ENCODE measurements at regions not wholly inside any gene's neighbourhood (a gene's known extent, or its start where the extent isn't known, plus 50 kb on each side); places are given as distances from the start of the nearest gene placed in this dataset.
A peak's percentile ranks its signal among the peaks of the same experiment; 100 is the strongest.
"Not testable (repeated sequence)": the region's sequence is repeated elsewhere in the genome, so short reads cannot be mapped to it uniquely, and the experiment has no call there.

DNA sequence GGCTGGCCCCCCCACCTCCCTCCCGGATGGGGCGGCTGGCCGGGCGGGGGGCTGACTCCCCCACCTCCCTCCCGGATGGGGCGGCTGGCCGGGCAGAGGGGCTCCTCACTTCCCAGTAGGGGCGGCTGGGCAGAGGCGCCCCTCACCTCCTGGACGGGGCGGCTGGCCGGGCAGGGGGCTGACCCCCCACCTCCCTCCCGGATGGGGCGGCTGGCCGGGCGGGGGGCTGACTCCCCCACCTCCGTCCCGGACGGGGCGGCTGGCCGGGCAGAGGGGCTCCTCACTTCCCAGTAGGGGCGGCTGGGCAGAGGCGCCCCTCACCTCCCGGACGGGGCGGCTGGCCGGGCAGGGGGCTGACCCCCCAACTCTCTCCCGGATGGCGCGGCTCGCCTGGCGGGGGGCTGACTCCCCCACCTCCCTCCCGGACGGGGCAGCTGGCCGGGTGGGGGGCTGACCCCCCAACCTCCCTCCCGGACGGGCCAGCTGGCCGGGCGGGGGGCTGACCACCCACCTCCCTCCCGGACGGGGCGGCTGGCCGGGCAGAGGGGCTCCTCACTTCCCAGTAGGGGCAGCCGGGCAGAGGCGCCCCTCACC is 194.1 kb upstream of the GRIA1 start:
- DNase-seq = not testable (repeated sequence)

GRCh38 chr5:153299891-153300290 is 190.6 kb upstream of the GRIA1 start:
- DNase-seq = no peak

- no peak for DNase-seq
Measured at GRCh38 chr5:153308282-153308681, 182.2 kb upstream of the GRIA1 start.

DNA sequence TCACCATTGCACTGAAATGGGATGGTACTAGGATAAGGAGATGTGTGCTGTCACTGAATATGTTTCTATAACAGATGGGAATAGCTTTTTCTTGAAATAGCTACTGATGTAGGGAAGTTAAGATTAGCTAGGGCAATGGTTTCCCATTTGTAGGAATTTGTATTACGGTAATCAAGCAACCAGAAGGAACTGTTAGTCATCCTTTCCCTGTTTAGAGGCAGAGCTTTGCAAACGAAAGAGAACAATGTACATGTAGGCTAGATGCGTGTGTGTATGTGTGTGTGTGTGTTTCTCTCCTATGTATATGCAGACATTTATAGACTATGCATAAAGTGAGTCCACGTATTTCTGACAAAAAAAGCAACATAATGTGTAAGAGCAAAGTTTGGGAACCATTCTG is 171.9 kb upstream of the GRIA1 start:
- DNase-seq = no peak

DNA sequence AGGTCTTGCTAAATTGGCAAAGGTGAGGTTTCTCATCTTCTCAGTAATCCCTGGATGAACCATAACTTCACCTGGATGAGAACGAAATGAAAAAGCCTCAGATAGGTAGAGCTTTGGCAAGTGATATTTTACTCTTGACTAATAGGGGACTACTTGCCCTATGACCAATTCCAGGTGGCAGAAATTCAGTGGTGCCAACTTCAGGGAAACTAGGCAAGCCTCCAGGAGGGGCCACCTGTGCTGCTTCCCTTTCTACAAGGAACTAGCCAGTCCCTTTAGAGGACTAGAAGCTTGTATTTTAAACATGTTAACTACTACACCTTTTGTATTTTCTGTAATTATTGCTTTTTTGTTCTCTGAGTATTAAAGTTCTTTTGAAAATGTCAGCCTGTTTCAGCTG is 169.0 kb upstream of the GRIA1 start:
- DNase-seq = no peak

GRCh38 chr5:153340139-153340538 is 150.3 kb upstream of the GRIA1 start:
- DNase-seq = no peak

- DNase-seq = no peak
Measured at GRCh38 chr5:153340738-153341137, 149.7 kb upstream of the GRIA1 start.

DNA sequence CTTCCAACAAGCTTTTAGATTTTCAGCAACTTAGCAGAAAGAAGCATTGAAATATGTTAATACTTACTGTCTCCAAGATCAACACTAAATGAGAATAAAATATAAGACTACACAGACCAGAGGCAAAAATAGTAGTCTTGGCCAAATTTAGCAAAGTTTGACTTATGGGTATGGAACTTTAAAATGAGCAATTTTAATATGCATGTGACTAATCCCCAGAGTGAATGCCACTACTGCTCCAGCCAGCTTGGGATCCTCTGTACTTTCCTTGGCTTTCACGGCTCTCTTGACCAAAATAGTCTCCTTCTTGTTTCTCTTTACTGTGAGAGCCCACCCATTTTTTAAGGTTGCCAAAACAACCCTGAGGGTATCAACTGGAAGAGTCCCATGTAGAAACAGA is 148.0 kb upstream of the GRIA1 start:
- no peak for DNase-seq

- DNase-seq = no peak
Measured at GRCh38 chr5:153347611-153348010, 142.9 kb upstream of the GRIA1 start.

GRCh38 chr5:153350175-153350883 is 140.1 kb upstream of the GRIA1 start:
- no peak for DNase-seq

DNA sequence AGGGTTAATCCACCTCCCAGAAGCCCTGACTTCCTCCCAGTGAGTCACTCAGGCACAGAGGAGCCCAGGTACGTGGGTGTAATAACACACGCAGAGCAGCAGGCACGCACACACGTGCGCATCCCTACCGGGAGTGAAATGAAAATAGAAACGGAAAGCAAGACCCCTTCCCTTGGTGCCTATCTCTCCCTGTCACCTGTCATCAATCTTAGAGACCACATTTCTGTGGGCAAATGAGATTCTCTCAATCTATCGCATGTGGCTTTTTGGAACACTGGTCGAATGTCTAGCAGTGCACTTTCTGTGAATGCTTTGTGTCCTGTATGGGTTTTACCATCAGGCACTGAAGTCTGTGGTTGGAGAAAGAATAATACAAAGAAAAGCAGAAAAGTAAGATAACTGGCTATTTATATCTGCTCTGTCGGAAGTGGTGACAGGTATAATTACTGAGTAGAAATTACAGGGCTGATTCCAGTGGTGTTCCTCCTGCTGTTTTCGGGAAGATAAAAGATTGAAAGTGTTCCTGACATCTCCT is 137.7 kb upstream of the GRIA1 start:
- no peak for DNase-seq

DNA sequence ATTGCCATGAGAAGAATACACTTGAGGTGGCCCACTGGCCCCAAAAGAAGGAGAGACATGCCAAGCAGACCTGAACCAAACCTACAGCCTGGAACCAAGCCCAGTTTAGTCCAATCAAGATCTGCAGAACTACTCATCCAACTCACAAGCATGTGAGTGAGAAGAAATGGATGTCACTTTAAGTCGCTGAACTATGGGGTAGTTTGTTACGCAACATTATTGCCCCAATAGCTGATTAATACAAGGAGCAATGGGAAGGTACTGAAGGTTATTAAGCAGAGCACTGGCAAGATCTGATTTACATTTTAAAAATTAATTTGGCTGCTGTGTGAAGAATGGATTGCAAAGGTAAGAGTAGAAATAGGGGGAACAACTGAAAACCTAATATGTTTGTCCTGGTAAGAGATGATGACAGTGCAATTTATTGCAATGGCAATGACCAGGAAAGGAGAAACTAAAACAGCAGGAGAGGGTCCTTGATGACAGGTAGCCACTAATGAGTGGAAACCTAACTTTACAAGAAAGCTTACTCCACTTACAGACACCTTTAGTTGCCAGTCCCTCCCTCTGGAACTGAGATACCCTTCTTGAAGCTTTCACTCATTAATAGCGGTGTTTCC is 132.9 kb upstream of the GRIA1 start:
- DNase-seq = no peak

DNA sequence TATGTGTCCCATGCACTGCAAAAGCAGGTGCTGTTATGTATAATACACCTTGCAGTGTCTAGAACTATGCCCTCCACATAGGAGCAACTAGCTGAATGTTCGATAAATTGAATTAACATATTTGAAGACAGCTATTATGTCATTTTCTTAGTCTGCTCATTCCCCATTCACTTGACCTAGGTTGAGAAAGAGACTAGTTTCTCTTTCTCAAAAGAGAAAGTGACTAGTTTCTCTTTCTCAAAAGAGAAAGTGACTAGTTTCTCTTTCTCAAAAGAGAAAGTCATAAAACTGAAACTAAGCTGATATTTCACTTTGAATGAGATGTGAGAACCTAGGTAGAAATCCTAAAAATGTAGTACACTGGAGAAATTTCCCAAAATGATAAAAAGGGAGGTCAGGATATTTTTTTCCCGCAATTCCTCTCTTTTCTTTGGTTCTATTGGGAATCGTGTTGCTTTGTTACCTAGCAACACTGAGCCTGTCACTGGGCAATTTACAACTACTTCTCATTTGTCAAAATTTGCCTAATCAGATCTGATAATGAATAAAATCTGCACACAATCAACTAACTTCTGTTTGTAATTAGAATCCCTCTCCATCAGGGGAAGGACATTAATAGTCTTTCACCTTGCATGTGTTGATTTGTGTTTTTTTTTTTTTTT is 132.0 kb upstream of the GRIA1 start:
- DNase-seq = no peak

- DNase-seq = no peak
Measured at GRCh38 chr5:153360860-153361259, 129.6 kb upstream of the GRIA1 start.

DNA sequence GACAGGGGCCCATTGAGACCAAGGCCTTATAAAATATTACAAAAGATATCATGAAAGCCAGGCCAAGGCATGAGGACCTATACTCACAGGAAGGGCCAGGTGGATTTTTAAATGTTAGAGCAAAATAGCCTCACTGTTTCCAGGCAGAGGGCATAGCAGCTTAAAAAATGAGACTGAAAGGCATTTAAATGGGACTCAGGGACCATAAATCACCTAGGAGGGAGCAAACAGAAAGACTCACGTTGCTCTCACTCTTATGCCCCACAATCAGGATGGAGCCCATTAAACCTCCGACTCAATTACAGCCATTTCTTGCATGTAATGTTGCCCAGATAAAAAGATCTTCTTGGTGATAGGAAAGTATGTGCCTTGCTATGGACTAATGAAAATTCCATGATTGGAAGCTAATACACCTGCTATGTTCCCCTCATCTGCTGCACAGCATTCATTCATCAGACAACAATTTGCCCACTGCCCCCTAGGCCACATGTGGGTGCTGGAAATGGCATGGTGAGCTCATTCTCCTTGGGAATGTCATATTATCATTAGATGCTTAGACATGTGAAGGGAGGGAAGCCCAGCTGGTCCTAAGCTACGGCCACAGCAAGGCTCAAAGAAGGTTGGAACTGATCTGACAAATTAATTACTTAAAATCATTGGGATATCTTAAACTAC is 128.6 kb upstream of the GRIA1 start:
- DNase-seq = no peak

DNA sequence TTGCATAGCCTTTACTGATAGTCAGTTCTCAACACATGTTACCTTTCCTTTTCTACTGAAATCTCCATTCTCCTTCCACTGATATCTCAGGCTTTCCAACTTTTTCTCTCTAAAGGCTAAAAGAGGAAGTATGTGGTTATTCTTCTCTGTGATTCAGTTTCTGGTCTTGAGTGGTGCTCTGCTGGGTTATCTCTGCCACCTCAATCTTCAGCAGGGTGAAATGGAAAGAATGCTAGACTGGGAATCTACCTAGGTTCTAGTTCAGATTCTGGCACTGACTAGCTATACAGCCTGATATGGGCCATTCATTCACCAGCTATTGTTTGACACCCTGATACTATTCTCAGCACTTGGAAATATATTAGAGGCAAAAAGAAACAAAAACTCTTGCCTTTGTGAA is 124.9 kb upstream of the GRIA1 start:
- no peak for DNase-seq

- no peak for DNase-seq
Measured at GRCh38 chr5:153367466-153367865, 123.0 kb upstream of the GRIA1 start.

DNA sequence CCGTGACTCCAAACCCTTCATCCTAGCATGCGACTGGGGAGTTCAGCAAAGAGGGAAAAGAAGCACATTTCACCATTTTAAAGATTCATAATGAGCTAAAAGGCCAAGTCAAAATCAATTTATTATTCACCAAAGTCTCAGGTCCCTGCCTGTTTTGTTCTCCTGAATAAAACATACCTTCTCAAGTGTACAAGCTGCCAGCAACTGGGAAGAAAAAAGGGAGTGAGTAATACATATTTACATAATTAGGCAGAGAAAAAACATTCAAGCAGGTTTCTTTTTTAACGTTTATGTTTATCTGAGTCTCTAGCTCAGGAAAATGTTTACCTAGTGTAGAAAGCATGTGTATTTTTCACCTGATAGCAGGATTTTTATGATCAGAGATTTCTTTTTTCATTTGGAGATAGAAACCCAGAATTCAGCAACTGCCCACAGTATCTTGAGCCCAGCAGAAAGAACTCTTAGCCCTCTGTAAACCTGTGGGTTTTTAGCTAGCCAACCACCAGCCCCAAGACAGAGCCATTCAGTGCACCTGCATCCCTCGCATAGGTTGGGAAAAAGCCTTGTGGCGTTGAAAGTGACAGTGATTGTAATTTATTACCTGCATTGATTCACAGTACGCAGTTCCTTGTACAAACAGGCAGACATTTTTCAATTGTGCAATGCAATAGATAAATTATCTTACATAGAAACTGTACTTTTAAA is 117.9 kb upstream of the GRIA1 start:
- no peak for DNase-seq

- DNase-seq = no peak
Measured at GRCh38 chr5:153373130-153373498, 117.4 kb upstream of the GRIA1 start.

GRCh38 chr5:153381630-153382029 is 108.8 kb upstream of the GRIA1 start:
- not testable (repeated sequence) for DNase-seq

- DNase-seq = no peak
Measured at GRCh38 chr5:153390569-153390968, 99.9 kb upstream of the GRIA1 start.

- no peak for DNase-seq
Measured at GRCh38 chr5:153399595-153399994, 90.9 kb upstream of the GRIA1 start.

DNA sequence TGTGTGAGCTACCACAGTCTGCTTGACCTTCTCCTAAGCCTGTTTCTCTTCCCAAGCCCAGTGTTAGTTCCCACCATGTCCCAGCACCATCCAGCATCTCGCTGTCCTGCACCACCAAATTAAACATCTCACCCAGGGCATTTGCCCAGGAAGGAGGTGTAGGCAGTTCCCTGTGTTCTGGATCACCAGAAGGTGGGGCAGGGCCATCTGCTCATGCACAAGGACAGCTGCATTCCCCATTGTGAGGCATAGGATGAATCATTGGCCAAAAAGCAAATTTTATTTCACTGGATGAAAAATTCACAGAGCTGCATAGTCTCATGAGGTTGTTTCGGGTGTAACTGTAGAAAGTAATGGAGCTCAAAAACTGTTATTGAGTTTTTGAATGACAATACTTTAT is 89.5 kb upstream of the GRIA1 start:
- DNase-seq = peak; percentile 34
